Progenitor cell of endocrine pancreas (in vitro differentiated cells): ENCODE measurements at regions not wholly inside any gene's neighbourhood (a gene's known extent, or its start where the extent isn't known, plus 50 kb on each side); places are given as distances from the start of the nearest gene placed in this dataset.

ENCODE experiments used
- DNase-seq: peaks from one replicate; pipeline ENCODE4 v3.0.0; 2021; ENCODE audit warnings: low spot score; ENCODE audit not compliant: unreplicated experiment
- H3K27ac Mint-ChIP-seq: 2 replicates; pipeline ENCODE4 v1.8.0; 2021; ENCODE audit warnings: mild to moderate bottlenecking, moderate library complexity, mixed read lengths
- H3K27me3 Mint-ChIP-seq: 2 replicates; pipeline ENCODE4 v1.8.0; 2021; ENCODE audit warnings: mixed read lengths
- H3K36me3 Mint-ChIP-seq: 2 replicates; pipeline ENCODE4 v1.8.0; 2022; ENCODE audit warnings: mixed read lengths; ENCODE audit not compliant: insufficient read depth
- H3K4me1 Mint-ChIP-seq: 2 replicates; pipeline ENCODE4 v1.8.0; 2021; ENCODE audit warnings: low read depth, mixed read lengths
- H3K4me3 Mint-ChIP-seq: 2 replicates; pipeline ENCODE4 v1.8.0; 2021; ENCODE audit warnings: low read depth, mild to moderate bottlenecking, moderate library complexity, mixed read lengths
- H3K9me3 Mint-ChIP-seq: 2 replicates; pipeline ENCODE4 v1.8.0; 2021; ENCODE audit warnings: low read depth, mixed read lengths
- CTCF ChIP-seq: fragments of 200-600 bp; sonication (generic); IDR thresholded peaks from one replicate; pipeline ENCODE4 v1.5.0; 2021; ENCODE audit warnings: antibody characterized with exemption, mild to moderate bottlenecking; ENCODE audit not compliant: unreplicated experiment

- Mint-ChIP-seq H3K4me1 (no peaks in the 10 kb centered on the region), H3K27me3 (no peaks in the 10 kb centered on the region), H3K9me3 (no peaks in the 10 kb centered on the region), H3K36me3 (no peaks in the 10 kb centered on the region), H3K4me3 (no peak overlapping the region), H3K27ac (no peak overlapping the region)
- no peak for TF ChIP-seq CTCF
- no peak for DNase-seq
Measured at GRCh38 chr7:13290975-13291374, 603.5 kb downstream of the ARL4A start.

GRCh38 chr7:13293264-13294002 lies 606.0 kb downstream of the ARL4A start:
- H3K4me3 Mint-ChIP-seq, result no peak overlapping the region
- no peaks in the 10 kb centered on the region for H3K9me3 Mint-ChIP-seq
- H3K36me3 Mint-ChIP-seq, result no peaks in the 10 kb centered on the region
- H3K27ac Mint-ChIP-seq, result no peak overlapping the region
- H3K27me3 Mint-ChIP-seq, result no peaks in the 10 kb centered on the region
- no peak for TF ChIP-seq CTCF
- no peak for DNase-seq
- H3K4me1 Mint-ChIP-seq, result no peaks in the 10 kb centered on the region

- TF ChIP-seq CTCF, result no peak
- no peak for DNase-seq
- Mint-ChIP-seq H3K27ac (no peak overlapping the region), H3K9me3 (peaks cover 26% of the 10 kb centered on the region), H3K27me3 (no peaks in the 10 kb centered on the region), H3K4me1 (no peaks in the 10 kb centered on the region), H3K36me3 (peaks cover 5% of the 10 kb centered on the region), H3K4me3 (no peak overlapping the region)
Measured at GRCh38 chr7:13307040-13307439, 619.6 kb downstream of the ARL4A start.

- Mint-ChIP-seq H3K4me3 (no peak overlapping the region), H3K36me3 (peaks cover 10% of the 10 kb centered on the region), H3K4me1 (no peaks in the 10 kb centered on the region), H3K27ac (no peak overlapping the region), H3K9me3 (peaks cover 31% of the 10 kb centered on the region), H3K27me3 (no peaks in the 10 kb centered on the region)
- no peak for DNase-seq
- no peak for TF ChIP-seq CTCF
Measured at GRCh38 chr7:13308423-13308822, 621.0 kb downstream of the ARL4A start.

- Mint-ChIP-seq H3K9me3 (peaks cover 31% of the 10 kb centered on the region), H3K27me3 (no peaks in the 10 kb centered on the region), H3K4me1 (no peaks in the 10 kb centered on the region), H3K27ac (no peak overlapping the region), H3K4me3 (no peak overlapping the region), H3K36me3 (peaks cover 10% of the 10 kb centered on the region)
- TF ChIP-seq CTCF, result no peak
- no peak for DNase-seq
Measured at GRCh38 chr7:13309535-13309934, 622.1 kb downstream of the ARL4A start.
